ENCODE measurements at regions not wholly inside any gene's neighbourhood (a gene's known extent, or its start where the extent isn't known, plus 50 kb on each side); places are given as distances from the start of the nearest gene placed in this dataset.

DNA sequence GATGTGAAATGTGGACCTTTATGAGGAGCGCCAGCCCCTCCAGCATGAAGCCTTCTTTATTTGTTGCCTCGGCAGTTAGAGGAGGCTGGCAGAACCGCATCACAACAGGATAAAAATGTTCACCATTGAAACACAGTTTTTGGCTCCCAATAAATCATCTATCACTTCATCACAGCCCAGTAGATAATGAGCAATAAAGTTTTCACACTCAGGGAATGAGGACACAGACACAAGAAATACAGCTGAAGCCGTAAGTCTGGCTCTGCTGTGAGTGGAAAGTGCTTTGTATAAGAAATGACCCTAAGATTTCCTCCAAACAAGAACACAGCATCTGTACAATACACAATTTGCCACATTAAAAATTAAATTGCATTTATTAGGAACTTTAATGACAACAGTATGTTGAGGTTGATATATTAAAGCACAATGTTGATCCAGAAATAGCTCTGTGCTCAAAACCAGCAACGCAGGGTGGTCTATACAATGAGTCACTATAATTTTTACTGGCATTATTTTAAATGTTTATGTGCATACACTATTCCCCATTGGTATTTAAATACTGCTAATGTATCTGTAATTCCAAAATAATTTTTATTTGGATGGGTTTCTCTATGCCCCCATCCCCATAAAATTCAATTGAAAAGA lies 301.8 kb upstream of the MGMT start:
- TF ChIP-seq POLR2A (IDR thresholded peaks at IDR 0.05): no peak
- no peak for TF ChIP-seq CTCF (IDR thresholded peaks at IDR 0.05)

Data from uterus (tissue), 2 donors.